GM21723 (cell line): ENCODE measurements at regions not wholly inside any gene's neighbourhood (a gene's known extent, or its start where the extent isn't known, plus 50 kb on each side); places are given as distances from the start of the nearest gene placed in this dataset.

Experiments used
- ATAC-seq: cut with Tn5 transposase; IDR thresholded peaks from one replicate; pipeline ENCODE4 v1.9.1; 2021; ENCODE audit warnings: mild to moderate bottlenecking, moderate library complexity; ENCODE audit not compliant: unreplicated experiment

- no peak for ATAC-seq
Measured at GRCh38 chr18:60319129-60319528, 53.4 kb downstream of the MC4R start.

- ATAC-seq, result no peak
Measured at GRCh38 chr18:60311676-60312360, 60.8 kb downstream of the MC4R start.

DNA sequence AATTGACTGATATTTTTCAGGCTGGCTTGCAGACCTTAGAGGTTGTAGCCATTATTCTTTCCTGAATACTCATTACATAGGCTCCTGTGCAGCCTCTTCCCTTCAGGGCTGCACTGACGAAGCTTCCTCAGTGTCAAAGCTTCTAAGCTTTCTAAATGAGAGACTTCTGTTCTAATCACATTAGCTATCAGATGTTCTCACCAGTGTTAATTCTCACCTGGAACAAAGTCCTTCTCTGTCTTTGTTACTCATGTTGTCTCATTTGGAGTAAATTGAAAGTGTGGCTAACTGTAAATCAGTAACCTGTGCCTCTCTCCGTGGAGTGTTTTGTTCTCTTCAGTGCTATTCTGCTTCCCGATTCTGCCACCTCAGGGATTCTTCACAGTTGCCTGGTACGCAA is 76.9 kb downstream of the MC4R start:
- no peak for ATAC-seq

DNA sequence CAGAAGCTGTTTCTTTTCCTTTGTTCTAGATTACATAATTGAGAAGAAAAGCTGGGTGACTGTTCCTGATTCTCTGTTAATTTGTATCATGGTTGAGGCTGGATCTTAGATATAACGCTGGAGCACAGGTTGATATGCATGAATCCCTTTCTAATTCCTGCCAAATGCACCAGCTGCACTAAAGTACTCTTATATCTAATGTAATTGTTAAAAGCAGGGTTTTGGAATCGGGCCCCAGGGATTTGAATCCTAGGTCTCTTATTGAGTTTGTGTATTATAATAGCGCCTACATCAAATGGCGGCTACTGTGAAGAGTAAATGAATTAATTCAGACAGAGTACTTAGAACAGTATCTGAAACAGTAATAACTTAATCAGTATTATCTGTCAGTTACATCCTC is 80.4 kb downstream of the MC4R start:
- ATAC-seq, result no peak

- ATAC-seq, result no peak
Measured at GRCh38 chr18:60279391-60279790, 93.2 kb downstream of the MC4R start.

GRCh38 chr18:60277855-60278480 is 94.6 kb downstream of the MC4R start:
- no peak for ATAC-seq

DNA sequence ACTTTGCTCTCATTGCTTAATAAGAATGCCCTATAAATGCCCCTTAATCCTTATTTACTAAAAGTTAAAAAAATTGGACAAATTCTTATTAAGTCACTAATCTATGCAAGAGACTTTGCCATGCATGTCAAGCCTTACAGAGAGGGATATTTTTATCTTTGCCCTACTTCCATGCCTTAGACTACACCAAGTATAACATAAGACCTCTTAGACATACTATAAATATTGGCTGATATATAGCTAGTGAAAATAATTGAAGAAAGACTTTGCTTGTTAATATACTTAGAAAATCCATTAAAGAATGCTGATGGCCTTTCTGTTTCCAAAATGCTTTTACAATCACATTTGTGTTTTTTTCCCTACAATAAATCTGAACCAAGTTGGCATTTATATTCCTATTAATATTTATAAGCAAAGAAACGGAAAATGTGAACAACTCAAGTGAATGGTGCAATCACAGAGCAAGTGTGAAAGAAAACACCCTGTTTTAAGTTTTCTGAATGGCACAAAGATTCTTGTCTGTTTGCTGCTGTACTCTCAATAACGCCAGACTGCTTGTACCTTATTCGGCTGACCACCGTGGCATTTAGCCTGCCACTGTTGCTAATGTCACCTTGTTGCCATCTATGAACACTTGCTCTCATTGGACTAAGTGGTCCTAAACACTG is 105.0 kb downstream of the MC4R start:
- no peak for ATAC-seq

GRCh38 chr18:60266558-60266957 is 106.0 kb downstream of the MC4R start:
- no peak for ATAC-seq

DNA sequence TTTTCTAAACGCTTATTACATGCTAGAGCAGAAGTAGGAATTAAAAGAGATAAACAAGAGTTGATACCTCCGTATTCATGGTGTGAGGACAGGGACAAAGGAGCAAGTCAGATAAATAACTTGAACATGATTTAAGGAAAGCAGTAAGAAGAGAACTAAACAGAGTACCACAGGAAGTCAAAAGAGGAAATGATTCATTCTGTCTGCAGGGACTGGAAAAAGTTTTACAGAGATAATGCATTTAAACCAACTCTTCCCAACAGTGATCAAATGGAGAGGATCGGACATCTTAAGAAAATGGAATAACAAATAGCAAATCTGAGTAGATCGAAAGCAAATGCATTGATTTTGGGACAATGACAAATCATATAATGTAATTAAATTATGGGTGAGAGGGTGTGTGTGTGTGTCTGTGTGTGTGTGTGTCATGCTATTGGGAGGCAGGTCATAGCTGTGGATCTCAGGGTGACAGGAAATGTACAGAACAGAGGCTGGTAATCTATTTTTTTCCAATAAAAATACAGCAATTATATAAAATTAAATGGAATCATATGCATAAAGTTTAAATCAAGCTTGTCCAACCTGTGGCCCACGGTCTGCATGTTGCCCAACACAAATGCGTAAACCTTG is 113.4 kb downstream of the MC4R start:
- no peak for ATAC-seq

DNA sequence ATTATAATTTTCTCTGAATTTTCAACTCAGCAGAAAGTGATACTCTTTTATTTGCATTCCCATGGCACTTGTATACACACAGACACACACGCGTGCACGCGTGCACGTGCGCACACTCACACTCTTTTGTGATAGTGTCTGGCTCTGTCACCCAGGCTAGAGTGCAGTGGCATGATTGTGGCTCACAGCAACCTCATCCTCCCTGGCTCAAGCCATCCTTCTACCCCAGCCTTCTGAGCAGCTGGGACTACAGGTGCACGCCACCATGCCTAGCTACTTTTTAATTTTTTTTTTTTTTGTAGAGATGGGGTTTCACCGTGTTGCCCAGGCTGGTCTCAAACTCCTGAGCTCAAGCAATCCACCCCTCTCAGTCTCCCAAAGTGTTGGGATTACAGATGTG is 123.2 kb downstream of the MC4R start:
- no peak for ATAC-seq

DNA sequence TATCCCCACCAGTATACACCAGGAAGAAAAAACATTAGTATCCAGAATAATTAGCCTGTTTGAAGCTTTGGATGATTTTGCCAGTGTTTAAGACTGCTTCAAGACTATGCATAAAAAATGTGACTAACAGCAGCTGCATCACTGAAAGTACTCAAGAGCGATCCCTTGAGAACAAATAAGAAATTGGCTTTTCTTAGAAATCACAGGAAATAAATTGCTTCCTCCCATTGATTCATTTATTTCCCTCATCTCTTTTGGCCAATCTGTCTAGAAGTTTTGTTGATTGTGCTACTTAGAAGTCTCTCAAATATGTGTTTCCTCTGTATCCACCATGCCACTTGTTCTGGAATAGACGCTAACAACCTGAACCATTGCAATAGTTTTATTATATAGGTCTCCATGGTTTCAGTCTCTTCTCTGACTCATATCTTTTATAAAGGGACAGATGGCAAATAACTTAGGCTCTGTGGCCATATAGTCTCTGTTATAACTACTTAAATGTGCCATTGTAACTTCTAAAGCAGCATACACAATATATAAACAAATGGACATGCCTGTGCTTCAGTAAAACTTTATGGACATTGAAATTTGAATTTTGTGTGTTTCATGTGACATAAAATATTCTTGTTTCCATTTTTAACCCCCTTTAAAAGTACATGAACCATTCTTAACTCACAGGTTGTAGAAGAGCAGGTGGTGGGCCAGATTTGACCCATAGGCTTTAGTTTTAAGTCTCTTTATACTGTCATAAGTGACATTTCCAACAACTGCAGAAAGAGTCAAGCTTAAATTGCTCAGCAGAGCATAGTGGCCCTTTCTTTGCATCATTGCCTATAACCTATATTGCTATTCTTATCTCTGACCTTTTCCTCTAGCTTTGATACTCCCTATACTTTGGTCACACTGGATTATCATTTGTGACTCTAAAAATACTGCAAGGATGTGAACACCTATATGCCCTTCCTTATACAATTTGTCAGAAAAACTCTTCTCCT is 123.9 kb downstream of the MC4R start:
- ATAC-seq, result no peak

DNA sequence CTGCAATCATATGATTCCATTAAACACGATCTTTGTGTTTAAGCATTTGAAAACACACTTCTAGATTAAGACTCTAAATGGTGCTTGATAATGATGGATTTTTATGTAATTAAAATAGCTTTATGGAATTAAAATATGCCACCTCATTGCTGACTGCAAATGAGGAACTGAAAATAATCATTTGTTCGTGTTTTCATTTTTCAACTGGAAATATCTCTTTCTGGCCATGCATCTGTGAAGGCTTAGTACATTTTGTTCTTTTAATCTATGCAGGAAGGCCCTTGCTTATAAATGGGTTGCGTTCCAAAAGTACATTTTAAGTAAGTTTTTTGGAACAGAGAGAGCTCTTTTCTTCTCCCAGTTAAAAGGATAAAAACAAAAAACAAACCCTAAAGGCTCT is 125.5 kb downstream of the MC4R start:
- ATAC-seq, result peak; percentile 86

- ATAC-seq, result peak; percentile 77
Measured at GRCh38 chr18:60246606-60247005, 126.0 kb downstream of the MC4R start.

- ATAC-seq, result no peak
Measured at GRCh38 chr18:60245096-60245495, 127.5 kb downstream of the MC4R start.

GRCh38 chr18:60239024-60239710 is 133.4 kb downstream of the MC4R start:
- ATAC-seq, result peak; percentile 96

- ATAC-seq, result no peak
Measured at GRCh38 chr18:60235164-60235563, 137.4 kb downstream of the MC4R start.

- no peak for ATAC-seq
Measured at GRCh38 chr18:60232541-60232940, 140.0 kb downstream of the MC4R start.

DNA sequence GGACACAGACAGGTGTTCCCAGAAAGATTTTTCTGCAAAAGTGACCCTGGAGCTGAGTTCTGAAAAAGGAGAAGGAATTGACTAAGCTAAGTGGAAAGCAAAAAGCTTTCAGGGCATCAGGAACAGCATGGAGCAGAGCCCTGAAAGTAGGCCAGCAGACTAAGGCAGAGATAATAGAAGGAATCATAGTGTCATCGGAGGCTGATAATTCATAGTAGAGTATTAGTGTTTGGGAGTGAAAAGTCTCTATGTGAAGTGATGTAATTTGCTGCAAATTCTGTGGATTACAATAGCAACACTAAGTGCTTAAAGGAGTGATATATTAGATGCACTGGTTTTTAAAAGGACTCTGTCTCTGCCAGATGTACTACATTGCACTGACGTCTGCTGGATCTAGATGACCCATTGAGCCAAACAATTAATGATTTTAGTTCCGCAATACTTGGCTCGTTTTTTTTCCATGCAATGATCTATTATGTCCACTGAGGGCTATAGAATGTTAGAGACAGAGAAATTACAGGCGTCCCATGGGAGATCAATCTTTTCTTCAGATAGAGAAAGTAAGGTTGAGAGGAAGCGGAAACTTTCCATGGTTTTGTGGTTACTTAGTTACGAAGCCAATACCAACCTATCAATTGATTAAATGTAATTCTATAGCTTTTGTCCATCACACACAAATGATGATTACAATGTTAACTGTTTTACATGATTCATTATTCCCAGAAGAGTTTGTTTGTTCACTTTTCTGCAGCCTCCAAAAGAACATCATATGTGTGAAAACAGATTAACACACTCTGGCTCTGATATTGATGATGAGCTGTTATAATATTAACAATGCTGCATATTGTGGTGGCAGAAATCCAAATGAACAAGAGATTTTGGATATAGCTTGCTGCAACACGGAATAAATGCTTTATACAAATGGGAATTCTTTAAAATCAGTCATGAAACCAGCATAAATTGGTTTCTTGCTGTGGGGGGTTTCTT is 143.7 kb downstream of the MC4R start:
- ATAC-seq, result no peak

DNA sequence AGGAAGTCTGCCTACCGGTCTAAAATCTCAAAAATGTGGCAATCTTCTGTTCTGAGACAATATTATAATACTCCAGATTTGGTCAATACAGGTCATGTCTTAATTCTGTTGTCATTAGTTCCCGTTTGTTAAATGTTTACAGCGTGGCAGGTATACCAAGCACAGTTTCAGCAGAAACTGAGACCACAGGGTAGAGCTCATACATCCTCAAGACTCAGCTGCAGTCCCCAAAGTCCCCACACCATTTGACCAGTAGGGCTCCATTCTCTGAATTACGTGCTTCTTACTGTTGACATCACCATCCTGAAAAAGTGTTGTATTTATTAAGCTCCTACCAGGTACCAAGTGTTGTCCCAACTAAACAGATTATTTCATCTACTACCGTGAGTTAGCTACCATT is 157.1 kb downstream of the MC4R start:
- ATAC-seq, result no peak
